KBM-7 (cell line): ENCODE measurements at regions not wholly inside any gene's neighbourhood (a gene's known extent, or its start where the extent isn't known, plus 50 kb on each side); places are given as distances from the start of the nearest gene placed in this dataset.

Experiments used
- DNase-seq: peaks from one replicate; pipeline ENCODE4 v3.0.0-alpha.2; 2015
- in situ Hi-C: fragments of 300-500 bp; cut with MboI; formaldehyde crosslinking; loops from 2 replicates; pipeline ENCODE4 v1.14.3; 2020; ENCODE audit warnings: low sequenced_read_pairs, low pct_unique_long_range_greater_than_20kb, mixed read lengths

- in situ Hi-C loops, result no loop called here
Observed at GRCh38 chr7:109996927-109997326, 1094.0 kb upstream of the LRRN3 start.

DNA sequence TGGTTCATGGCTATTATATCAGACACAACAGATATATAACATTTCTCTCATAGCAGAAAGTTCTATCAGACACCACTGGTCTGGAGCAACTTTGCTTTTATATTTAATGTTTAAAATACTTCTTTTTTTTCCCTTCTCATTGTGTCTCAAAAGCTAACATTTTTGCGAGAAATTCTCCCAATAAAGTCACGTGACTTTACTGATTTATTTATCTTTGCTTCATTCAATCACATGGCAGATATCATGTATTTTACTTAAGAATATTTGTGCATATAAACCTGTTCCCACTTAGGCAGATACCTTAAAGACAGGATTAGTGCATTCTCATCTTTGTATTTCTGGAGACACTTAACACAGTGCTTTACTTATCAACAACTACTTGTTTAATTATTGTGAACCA lies 1093.1 kb upstream of the LRRN3 start:
- in situ Hi-C loops, result no loop called here
- DNase-seq, result no peak

More at GRCh38 chr7:109996927-109997326, 1094.0 kb upstream of the LRRN3 start:
- no peak for DNase-seq

DNA sequence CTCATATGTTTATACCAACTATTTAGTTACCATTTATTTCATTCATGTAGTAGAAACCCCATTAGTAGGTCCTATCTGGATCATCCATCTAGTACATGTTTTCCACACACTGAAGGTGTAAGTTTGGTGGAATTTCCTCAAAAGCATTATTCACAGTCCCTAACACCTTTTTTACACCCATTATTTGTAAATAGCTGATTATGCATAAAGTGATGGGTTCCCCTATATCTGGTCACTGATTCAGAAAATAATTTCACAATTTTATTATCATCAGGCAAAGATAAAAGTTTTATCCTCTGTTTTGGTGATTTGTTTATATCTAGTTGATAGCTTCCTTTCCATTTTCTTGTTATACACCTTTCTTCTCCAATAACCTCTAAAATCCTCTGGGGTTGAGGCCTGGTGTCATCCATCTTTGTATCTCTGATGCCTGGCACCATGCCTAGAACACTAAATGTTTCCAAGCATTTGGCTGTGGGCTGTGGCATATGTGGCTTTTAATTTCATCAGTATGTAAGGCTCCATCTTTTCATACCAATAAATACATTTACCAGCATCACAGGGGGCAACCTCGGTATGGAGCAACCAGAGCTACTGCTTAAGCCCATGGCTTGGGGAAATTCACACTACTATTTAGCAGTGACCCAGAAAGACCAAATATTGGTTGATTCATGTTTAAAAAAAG lies 1089.5 kb upstream of the LRRN3 start:
- no peak for DNase-seq
- in situ Hi-C loops, result no loop called here

DNA sequence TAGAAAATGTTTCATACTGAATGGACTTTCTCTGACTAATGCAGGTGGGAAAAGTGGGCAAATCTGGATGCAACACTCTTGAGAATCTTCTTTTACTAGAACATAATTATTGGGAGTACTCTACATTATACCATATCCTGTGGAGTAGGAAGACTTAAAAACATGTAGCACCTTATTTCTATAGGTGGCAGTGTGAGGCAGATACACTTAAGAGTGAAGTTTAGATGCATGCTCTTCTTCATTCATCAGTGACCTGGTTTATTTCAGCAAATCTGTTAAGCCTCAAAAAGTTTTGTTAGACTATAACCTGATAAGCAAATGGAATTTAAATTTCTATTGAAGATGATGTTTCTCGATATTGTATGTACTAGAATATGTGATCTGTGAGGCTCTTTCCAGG lies 1087.1 kb upstream of the LRRN3 start:
- no peak for DNase-seq
- in situ Hi-C loops, result no loop called here

DNA sequence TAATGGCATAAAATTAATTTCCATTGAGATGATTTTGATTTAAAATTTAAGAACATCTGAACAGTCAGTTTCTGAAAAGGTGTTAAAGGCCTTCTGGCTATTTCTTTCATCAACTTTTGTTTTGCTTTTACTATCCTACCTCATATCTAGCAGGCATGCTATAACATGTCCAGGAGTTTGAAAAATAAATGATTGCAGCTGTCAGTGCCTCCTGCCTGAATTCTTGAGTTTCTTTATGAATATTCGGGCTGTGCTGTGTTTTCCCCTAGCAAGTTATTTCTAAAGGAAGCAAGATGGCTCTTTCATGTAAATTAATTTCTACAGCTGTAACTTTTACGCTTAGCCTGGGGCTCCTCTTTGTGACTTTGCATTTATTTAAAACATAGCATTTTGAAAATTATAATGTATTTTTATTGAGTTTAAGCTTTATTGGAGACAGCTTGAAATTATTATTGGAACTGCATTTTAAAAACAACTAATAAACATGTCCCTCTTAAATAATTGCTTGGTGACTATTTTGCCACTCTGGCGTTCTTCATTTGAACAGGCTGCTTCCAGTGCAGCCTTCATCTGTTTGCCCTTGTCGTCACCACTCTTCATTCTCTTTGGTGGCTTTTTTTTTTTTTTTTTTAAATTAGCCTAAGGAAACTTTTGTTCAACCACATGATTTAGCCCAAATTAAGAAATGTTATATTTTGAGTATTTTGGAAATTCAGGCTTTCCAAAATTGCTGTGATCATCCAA lies 1083.4 kb upstream of the LRRN3 start:
- in situ Hi-C loops, result no loop called here
- no peak for DNase-seq

- DNase-seq, result peak; percentile 18
- in situ Hi-C loops, result no loop called here
Observed at GRCh38 chr7:110010359-110010758, 1080.6 kb upstream of the LRRN3 start.

DNA sequence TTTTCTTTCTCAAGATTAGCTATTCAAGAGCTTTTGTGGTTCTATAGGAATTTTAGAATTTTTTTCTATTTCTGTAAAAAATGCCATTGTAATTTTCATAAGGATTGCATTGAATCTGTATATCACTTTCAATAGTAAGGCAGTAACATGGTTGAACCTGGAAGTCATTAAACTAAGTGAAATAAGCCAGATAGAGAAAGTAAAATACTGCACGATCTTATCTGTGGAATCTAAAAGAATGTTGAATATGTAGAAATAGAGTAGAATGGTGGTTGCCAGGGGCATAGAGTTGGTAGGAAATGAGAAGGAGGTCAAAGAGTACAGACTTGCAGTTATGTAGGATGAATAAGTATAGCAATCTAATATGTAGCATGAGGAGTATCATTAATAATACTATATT lies 1073.5 kb upstream of the LRRN3 start:
- no peak for DNase-seq
- in situ Hi-C loops, result no loop called here

DNA sequence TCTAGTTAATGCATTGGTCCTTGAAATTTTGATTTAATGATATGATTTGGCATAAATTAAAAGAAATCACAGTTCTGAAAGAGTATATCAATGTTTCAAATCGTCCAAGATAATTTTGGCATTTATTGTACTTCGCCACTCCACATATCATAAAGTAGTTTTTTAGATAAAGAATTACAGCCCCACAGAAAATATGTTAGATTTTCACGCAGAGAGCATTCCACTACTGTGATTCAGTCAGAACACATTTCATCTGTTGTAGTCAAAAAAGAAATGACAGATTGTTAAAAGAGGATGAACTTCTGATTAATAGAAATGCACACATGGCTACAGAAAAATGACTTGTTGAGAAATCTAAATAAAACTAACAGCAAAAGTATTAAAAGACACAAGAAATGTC lies 1063.5 kb upstream of the LRRN3 start:
- in situ Hi-C loops, result no loop called here
- DNase-seq, result no peak

DNA sequence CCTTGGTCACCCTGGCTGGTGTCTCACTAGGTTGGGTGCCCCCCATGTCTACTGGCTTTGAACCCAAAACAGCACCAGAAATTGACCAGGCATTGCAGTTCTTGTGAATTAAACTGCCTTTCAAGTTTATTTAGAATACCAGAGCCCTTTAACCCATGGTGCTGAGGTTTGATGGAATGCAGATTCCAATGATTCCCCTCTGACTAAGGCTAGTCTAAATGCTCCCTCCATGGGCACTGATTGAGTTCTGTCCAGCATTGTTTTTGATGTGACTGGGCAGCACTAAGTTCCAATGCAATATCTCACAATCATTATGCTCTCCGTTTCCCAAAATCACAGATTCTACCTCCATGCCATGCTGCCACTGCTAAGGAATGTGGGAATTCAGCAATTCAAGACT lies 1047.4 kb upstream of the LRRN3 start:
- in situ Hi-C loops, result no loop called here
- DNase-seq, result no peak

- no peak for DNase-seq
- in situ Hi-C loops, result no loop called here
Observed at GRCh38 chr7:110050785-110051184, 1040.1 kb upstream of the LRRN3 start.

DNA sequence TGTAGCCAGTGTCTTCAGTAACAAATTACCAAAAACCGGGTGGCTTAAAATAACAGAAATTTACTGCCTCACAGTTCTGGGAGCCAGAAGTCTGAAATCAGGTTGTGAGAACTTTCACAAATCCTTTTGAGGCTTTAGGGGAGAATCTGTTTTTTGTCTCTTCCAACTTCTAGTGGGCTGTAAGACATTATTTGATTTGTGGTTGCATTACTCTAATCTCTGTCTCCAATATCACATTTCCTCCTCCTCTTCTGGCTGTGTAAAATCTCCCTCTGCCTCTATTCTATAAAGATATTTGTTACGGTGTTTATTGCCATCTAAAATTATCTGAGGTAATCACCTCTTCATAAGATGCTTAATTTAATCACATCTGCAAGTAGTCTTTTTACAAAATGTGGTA lies 1039.6 kb upstream of the LRRN3 start:
- in situ Hi-C loops, result no loop called here
- DNase-seq, result no peak

DNA sequence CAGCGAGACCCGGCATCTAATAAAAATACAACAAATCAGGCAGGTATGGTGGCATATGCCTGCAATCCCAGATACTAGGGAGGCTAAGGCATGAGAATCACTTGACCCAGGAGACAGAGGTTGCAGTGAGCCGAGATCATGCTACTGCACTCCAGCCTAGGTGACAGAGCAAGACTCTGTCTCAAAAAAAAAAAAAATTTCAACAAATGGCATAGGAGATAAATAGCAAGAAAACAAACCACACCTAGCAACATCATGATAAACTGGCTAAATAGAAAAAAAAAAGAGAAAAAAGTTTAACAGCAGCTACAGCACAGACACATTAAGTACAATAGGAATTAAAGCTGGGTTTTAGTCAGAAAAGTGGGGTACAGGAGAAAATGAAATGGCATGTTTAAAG lies 1034.6 kb upstream of the LRRN3 start:
- in situ Hi-C loops, result no loop called here
- DNase-seq, result no peak

DNA sequence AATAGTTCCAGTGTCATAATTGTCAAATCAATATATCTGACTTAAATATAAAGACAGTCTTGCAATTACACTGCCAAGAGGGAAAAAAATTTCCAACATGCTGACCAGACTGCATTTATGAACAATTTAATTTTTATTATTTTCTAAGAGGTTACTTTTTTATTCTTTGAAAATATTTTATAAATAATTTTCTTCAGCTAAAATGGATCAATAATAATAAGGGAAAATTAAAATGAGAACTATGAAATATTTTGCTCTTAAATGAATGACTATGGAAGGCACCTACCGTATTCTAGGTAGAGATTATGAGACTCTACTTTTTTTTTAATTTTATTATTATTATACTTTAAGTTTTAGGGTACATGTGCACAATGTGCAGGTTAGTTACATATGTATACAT lies 1032.5 kb upstream of the LRRN3 start:
- in situ Hi-C loops, result no loop called here
- no peak for DNase-seq

- no peak for DNase-seq
- in situ Hi-C loops, result no loop called here
Observed at GRCh38 chr7:110061387-110061786, 1029.5 kb upstream of the LRRN3 start.

DNA sequence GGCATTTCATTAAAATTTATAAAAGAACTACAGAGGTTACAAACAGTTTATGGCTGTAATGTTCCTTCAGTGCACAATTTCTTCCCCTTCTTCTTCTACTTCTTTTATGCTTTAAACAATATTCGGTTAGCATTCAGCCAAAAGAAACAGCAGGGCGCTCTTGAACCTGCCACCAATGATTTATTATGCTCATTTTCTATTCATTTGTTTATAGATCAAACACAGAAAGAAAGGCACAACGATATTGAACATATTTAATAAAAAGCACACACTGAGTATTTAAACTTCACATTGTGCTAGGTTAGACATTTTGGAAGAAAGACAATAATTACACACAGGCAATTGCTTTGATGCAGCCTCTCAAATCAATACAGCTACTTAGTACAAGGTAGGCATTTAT lies 1025.8 kb upstream of the LRRN3 start:
- DNase-seq, result no peak
- in situ Hi-C loops, result no loop called here

GRCh38 chr7:110066843-110067242 lies 1024.1 kb upstream of the LRRN3 start:
- no peak for DNase-seq
- in situ Hi-C loops, result no loop called here

DNA sequence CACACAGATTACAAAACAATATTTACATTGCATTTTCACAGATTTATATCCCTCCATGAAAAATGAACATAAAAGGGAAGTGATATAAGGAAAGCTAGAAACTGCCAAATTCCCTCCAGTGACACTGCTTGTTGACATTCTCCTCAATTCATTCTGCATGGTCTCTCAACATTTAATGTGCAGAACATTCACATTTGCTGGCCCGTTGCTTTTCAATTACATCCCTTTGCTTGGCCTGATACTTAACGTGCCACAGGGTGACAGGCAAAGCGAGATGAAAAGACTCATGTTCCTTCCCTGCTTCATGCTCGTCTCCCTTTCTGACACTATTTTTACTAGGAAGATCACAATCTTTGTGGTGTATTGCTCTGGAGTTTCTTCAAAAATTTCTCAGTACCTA lies 1019.7 kb upstream of the LRRN3 start:
- in situ Hi-C loops, result no loop called here
- no peak for DNase-seq

DNA sequence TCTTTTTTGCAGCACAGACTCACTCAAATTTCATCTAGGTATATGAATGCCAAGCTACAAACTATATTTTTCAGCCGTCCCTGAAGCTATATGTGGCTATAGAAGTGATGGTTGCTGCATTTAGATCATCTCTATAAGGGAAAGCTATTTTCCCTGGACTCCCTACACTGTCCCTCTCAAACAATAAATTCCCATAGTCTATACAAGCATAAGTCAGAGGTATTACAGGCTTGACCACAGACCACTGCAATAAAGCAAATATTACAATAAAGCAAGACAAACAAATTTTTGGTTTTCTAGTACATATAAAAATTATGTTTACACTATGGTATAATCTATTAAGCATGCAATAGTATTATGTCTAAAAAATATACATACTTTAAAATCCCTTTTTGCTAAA lies 1015.5 kb upstream of the LRRN3 start:
- in situ Hi-C loops, result no loop called here
- DNase-seq, result no peak

DNA sequence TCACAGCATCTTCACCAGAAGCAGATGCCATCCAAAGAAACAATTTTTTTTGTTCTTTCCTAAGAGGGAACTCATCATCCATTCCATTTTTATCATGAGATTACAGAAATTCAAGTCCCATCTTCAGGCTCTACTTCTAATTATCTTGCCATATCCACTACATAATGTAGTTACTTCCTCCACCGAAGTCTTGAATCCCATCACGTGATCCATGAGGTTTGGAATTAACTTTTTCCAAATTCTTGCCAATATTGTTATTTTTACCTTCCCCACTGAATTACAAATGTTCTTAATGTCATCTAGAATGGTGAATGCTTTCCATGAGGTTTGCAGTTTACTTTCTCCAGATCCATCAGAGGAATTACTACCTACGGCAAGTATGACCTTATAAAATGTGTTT lies 1014.7 kb upstream of the LRRN3 start:
- DNase-seq, result no peak
- in situ Hi-C loops, result no loop called here

- no peak for DNase-seq
- in situ Hi-C loops, result no loop called here
Observed at GRCh38 chr7:110084181-110084807, 1006.6 kb upstream of the LRRN3 start.
